HG03039 (cell line): ENCODE measurements at regions not wholly inside any gene's neighbourhood (a gene's known extent, or its start where the extent isn't known, plus 50 kb on each side); places are given as distances from the start of the nearest gene placed in this dataset.

ENCODE experiments used
- ATAC-seq: cut with Tn5 transposase; IDR thresholded peaks from one replicate; pipeline ENCODE4 v1.9.1; 2021; ENCODE audit warnings: mild to moderate bottlenecking, moderate library complexity; ENCODE audit not compliant: unreplicated experiment

DNA sequence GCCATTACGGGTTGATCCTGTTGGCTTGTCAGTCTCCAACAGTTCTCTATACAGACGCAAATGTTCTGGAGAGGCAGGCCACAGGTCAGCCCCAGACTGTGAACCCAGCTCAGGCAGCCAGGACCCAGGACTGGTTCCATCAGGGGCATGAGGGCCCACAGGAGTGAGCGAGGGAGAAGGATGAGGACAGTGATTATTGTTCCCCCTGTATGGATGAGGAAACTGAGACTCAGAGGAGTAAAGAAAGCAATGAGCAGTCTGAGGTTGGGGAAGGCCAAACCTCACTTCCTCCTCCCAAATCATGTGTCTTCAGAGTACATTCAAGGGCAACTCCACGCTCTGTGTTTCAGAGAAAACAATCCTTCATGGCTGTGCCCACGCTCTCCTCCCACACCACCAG is 121.9 kb downstream of the RPLP1 start:
- ATAC-seq, result no peak

DNA sequence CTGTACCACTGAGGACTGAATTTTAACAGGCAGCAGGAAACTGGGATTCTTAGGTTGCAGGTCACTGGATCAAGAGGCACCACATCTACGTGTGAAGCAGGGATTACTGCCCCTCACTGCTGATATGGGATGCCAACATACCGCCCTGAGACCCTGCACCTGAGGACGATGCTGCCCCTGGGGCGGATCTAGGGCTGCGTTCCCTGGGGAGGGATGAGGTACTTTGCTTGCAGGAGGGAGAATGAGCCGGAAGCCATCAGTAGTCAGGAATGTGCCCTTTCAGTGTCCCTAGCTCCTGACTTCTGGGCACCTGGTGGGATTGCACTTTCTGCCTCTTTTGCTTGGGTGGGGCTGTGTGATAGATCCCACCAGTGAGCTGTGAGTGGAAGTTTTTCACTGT is 122.8 kb downstream of the RPLP1 start:
- no peak for ATAC-seq

DNA sequence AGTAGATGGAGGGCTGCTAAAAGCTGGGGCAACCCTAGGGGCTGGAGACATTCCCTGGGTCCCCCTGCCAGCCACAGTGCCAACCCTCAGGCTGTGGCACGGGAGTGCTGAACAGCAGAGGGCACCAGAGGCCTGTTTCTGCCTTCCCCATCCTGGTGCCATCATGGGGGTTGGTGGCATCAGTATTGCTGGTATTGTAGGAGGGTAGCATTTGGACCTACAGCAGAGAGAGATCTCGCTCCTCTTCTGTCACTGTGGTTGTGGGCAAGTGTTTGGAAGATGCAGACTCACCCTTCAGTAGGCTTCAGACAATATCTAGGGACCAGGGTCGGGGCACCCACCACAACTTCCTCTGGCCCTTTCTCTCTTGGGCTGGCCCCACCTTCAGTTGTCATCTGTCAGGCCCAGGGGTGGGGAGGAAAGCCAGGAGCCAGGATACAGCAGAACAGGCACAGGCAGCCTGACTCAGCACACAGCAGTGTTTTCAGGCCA is 123.5 kb downstream of the RPLP1 start:
- ATAC-seq, result no peak

DNA sequence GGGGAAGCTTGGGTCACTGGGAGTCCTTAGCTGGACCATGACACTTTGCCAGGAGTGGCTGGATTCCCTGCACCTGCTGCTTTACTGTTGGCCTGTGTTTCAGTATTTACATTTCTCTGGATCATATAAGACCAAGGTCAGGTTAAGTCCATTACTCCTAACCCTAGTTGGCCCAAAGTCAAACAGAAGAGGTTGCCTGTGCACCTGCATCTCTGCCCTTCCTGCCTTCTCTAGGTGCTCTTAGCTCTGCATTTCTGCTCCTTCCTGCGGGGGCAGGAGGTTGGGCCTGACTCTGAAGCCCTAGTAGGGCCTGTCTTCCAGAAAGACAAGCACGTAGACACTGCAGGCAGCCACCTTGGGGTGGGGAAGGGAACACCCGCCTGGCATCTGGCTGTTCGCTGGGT is 124.3 kb downstream of the RPLP1 start:
- no peak for ATAC-seq

DNA sequence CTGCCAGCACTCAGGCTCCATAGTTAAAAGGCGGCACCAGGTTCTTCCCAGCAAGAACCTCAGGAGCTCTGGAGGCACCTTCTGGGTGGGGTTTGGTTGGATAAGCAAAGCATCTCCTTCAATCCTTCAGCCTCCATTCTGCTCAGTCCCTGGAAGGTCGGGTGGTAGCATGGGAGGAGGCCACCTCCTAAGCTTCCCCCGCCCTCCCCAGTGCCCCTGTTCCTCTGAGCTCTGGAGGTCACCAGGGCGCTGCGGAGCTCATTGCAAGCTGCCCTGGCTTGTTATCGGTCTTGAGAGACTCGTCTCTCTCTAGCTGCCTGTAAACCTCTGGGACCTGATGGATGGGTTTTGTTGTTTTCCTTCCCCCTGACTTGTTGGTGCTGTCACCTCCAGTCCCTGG is 124.8 kb downstream of the RPLP1 start:
- ATAC-seq, result no peak

DNA sequence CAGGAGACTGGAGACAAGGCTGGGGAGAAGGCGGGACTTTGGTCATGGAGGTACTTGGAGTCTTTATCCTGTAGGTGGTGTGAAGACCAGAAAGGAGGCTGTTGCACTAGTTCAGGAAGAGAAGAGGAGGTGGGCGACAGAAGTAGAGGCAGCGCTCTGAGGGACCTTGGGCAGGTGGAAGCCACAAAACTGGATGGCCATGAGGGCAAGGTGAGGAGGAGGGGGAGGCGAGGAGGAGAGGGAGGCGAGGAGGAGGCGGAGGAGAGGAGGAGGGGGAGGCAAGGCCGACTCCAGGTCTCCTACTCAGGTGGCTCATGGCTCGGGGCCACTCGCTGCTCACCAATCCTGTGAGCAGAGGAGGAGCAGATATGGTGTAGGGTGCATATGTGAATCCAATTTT is 125.6 kb downstream of the RPLP1 start:
- ATAC-seq, result no peak

DNA sequence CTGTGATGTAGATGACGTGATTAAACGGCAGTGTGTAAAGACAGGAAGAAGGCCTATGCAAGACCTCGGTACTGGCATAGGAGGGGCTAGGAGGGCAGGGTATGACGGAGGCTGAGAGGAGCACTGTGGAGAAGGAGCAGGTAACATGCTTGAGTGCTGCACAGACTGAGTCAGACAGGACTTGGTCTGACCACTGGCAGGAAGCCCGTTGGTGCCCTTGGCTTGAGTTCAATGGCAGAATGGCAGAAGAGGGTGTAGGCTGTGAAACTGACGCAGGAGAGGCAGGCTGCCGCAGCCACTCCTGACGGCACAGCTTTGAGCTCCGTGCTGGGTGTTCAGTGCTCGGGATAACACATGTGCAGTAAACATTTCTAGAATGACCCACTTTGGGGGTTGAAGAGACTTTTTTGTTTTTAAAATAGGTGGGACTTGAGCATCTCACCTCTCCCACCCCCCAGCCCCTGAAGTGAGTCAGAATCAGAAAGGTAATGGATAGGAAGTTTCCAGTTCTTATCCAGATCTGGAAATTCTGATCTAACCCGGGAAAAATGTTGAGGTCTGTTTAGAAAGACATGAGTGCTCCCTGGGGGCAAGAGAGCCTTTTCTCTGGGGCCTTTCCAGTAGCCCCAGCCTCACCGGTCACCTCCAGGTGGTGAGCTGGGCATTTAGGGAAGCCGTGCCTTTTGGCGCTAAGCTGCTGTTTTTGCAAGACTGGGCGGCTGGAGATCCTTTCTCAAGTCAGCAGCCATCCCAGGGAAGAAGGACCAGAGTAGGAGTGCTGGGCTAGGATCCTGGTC is 126.4 kb downstream of the RPLP1 start:
- no peak for ATAC-seq

DNA sequence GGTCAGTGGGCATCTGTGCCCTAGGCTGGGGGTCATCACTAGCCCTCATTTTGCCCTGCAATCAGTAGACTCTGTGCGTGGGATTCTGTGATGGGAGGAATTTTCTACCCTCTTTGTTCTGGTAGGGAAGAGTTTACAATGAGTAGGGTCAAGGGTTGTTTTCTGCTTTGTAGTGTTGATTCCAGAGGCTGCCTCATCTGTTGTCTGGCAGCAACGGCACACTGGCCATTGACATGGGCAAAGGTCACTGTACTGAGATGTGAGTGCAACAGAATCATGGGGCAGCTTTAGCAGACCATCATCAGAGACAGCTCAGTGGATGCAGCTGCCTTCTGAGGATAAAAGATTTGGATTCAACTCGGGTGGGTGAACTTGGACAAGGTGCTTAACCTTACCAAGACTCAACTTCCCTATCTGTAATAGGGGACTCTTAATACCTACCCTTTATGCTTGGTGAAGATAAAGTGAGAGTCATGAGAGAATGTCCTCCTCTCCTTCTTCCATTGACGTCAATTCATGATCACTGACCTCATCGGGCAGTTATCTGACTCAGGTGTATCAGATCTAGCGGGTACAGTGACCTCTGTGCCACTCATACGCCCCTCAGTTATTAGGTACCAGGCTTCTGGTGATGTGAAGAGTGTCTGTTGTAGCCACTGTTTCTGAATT is 127.5 kb downstream of the RPLP1 start:
- no peak for ATAC-seq

DNA sequence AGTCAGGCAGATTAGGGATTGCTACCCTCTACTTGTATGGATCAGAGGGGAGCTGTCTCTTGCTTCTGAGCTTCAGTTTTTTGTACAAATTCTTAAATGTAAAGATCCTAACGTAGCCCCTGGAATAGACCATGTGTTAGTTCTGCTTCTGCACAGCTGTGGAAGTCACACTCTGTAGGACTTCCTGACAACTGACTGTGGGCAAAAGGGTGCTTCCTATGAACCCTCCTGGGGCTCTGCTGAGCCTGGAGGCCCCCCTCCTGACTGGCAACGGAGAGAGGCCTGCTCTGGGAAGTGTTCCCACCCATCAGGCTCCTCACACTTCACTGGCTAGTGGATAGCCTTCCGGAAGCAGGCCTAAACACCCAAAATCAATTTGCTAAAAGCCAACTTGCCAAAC is 131.0 kb downstream of the RPLP1 start:
- no peak for ATAC-seq

DNA sequence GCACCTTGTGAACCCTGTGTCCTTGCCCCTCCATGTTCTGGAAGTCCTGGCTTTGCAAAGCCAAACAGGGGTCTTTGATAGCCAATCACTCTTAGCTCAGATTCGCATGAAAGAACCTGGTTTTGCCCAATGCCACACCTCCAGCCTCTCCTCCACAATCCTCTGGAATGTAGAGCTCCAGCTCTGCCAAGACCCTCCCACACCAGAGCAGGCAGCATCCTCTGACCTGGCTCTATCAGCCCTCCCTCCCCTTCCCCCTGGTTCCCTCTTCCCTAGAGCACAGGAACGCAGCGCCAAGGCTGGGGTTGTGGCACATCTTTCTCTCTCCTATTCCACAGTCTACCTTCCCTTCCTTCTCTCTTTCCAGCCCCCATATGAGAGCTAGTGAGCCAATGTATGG is 133.3 kb downstream of the RPLP1 start:
- no peak for ATAC-seq

DNA sequence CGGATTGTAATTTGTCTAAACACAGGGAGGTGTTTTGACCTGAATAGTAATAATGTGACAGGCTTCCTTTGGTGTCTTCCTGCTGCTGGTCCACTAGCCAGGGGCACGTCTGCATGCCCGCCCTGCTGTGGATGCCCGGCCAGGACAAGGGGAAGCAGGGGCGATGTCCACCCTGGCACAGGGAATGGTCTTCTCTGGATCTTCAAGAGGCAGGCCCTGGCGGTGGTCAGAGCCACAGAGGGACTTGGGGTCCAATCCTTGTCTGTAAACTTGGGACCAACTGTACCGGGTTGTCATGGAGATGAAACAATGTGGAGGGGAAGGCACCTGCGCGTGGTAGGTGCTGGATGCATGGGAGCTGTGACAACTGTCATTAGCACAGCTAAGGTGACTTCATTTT is 134.1 kb downstream of the RPLP1 start:
- ATAC-seq, result no peak

DNA sequence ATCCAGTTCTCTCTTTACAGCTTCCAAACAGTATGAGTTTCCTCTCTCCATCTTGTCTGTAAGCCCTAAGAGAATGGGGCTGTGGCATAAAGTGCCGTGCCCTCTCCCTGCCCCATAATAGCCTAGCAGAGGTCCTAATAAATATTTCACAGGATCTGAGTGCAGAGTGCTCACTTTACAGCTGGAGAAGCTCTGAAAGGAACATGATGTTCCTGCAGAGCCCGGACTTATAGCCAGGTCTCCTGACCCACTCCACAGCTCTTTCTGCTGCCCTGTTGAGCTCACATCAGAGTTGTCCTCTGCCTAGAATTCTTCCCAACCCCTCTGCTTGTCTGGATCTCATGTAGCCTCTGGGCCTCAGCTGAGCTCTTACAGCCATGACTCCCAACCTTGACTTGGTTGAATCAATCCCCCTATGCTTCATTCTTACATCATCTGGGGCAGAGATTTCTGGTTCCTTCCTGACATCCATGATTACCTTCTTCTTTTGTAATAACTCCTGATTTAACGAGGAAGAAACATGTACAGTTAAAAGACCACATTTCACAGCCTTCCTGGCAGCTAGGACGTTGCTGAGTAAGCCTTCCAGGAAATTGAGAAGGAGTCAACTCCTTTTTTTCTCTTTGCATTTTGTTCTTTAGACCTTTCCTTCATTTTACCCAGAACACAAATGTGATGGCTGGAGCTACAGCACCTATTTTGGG is 135.3 kb downstream of the RPLP1 start:
- no peak for ATAC-seq

DNA sequence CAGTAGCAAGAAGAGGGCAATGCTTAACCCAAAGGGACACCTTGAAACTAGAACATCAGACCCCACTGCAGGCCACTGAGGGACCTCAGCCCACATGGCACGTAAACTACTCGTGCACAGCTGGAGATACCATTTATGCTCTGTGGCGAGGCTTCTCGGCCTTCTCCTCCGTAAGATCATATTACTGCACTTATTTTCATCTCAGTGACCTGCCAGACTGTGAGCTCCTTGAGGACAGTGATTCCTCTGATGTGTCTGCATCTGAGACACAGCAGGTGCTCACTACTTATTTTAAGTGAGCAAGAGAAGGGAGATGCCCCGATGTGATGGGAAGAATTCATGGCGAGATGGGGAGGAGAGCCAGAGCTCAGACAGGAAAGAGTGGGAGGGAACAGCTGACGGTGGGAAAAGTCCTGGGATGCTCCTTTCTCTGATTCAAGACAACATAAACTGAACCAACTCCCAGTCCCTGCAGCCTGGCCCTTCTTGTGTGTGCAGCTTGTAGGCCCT is 137.6 kb downstream of the RPLP1 start:
- no peak for ATAC-seq

DNA sequence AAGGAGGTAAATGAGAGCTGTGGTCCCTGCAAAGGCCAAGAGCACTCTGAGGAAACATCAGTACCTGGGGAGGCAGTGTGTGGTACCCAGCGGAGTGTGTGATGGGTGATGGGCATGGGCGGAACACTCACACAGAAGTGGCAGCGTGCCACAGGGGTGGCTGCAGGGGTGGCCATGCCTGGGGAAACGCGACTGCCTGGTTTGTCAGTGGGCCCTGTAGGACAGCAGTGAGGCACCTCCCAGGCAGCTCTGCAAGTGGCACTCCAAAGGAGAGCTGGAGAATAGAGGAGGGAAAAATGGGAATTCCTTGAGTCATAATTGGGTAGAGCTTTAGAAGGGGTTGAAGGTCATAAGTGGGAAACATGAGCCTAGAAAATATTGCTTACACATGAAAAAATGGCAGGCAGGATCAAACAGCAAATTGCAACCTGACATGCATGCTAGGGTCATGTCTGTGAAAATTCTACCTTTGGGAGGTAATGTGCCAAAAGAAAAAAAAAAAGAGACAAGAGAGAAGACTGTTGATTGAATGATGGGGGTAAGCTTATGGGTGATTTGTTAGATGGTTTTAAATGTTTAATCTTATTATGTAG is 138.4 kb downstream of the RPLP1 start:
- no peak for ATAC-seq

DNA sequence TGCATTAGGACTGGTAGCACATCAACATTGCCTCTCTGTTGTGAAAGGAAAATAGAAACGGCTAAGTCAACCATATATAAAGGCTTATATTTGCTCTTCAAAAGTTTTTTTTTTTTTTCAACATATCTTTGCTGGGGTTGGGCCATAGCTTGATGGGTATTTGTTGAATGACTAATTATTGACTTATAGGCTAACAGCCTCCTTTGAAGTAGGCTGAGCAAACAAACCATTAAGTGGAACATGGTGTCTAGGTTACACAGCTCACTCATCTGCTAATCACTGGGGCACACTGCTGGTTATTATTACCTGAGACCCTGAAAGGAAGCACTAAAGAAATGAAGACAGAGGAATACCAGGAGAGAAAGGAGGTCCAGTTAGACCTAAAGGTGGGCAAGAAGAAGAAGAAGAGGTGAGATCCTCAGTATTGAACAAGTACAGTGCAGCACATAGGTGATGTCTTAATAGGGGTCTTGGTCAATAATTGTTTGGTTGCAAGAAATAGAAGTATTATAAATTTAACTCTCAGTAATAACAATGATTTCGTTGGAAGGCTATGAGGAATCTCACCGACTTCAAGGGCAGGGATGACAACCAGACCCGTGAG is 139.4 kb downstream of the RPLP1 start:
- ATAC-seq, result no peak

DNA sequence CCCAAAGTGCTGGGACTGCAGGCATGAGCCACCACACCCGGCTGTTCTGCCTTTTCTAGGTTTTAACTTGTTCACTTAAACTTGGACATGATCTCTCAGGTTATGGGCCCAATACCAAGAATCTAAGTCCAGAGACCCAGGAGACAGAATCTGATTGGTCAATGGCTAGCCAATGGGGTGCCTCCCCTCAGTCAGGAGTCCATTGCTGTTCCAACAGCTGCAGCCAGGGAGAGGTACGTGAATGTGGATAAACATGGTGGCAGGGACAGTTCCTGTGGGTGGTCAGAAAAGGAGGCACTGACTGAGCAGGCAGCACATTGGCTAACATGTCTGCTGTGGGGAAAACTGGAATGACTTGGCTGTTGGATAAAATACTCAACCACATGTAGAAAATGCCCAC is 140.3 kb downstream of the RPLP1 start:
- no peak for ATAC-seq

DNA sequence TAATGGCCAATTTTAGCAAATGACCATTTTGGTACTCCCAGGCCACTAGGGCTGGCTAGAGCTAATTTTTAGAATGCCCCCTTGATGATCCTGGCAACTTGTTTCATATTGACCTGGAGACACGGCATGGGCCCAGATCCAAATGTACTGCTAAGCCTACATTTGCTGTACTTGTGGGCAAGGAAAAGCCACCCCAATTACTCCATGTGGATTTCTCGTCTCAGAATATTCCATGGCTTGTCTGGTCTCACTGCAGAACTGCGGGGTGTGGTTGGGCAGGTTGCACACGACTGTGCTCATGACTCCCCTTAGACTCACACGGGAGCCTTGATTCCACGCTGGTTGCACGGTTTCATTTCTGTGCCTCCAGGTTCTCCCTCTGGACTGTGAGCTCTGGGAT is 140.9 kb downstream of the RPLP1 start:
- ATAC-seq, result no peak

DNA sequence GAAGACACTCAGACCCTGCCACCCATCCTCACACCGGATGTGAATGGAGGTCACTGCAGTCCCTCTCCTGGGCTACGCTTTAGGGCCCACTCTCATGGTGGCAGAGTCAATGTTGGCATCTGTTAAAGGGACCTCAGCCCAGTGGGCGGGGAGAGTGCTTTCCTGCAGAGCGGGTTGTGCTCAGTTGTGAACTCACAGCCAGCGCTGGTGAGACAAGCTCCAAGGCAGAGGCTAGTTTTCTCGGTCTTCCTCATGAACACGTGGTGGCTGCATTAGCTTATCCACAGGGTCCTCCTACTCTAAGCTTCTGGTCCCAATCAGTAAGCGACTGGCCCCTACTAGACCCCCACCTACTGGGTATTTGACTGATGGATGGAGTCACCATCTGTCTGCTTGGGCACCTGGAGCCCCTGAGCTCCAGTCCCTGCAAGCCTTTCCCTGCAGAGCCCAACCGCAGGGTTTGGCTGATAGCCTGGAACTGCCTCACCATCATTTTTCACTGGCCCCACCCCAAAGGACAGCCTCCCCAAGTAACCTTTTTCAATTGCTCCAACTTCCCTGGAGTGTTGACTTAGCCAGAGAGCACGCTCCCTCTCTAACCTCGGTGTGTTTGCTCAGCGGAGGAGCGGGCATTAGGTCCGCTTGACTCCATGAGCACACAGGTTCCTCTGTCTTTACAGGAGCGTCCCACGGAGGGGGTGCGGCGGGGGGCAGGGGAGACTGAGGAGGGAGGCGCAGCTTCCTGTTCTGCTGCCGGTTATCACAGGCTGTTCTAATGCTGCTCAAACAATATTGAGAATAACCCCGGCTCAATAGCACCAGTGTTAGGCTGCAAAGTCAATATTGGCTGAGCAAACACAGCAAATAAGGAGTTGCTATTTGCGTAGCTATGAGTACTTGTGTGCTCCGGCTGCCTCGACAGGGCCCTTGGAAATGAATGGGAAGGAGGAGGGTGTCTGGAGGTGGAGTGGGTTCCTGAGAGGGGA is 141.7 kb downstream of the RPLP1 start:
- no peak for ATAC-seq

DNA sequence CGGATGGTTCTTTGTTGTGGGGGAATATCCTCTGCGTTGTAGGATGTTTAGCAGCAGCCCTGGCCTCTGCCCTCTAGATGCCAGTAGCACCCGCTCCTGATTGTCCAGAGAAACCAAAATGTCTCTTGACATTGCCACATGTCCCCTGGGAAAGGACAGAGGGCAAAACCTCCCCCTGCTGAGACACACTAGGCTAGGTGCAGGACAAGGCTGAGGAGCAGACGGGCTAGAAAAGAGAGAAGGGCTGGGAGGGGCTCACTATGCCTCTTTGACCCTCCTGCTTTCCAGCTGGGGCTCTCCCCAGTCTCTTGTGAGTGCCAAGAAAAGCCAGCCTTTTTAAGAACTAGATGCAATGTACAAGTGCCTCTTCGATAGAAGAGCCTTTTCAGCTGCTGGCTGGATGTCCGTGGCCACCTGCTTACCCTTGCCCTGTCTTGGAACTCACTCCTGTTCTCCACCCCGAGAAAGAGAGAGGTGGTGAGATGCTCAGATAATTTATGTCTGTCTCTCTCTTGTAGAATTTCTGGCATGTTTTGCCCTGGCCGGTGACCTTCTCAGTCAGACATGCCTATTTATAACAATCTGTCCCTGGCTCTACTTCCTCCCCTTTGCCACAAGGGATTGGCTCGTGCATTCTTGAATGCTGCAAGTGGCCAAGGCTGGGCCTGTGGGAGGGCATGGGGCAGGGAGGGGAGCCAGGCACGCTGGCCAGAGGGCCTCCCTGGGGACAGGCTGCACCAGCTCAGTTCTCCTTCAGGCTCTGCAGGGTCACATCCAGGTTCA is 142.6 kb downstream of the RPLP1 start:
- ATAC-seq, result no peak
